Lung microvascular endothelial cell (primary cell): ENCODE measurements at regions not wholly inside any gene's neighbourhood (a gene's known extent, or its start where the extent isn't known, plus 50 kb on each side); places are given as distances from the start of the nearest gene placed in this dataset.

ENCODE experiments used
- DNase-seq, 2 donors: peaks; one replicate each; pipeline versions ENCODE4 v3.0.0 to v3.0.0-alpha.2; 2010; ENCODE audit warnings: low read depth in 2 of 2

- DNase-seq: no peak
Measured at GRCh38 chr11:134779179-134779578, 367.1 kb upstream of the B3GAT1 start.

- DNase-seq: no peak
Measured at GRCh38 chr11:134768463-134768862, 356.4 kb upstream of the B3GAT1 start.

GRCh38 chr11:134765565-134765964 is 353.5 kb upstream of the B3GAT1 start:
- no peak for DNase-seq

GRCh38 chr11:134764966-134765365 is 352.9 kb upstream of the B3GAT1 start:
- no peak for DNase-seq

GRCh38 chr11:134764367-134764766 is 352.3 kb upstream of the B3GAT1 start:
- DNase-seq: no peak

- DNase-seq: no peak
Measured at GRCh38 chr11:134763030-134763388, 351.0 kb upstream of the B3GAT1 start.

- no peak for DNase-seq
Measured at GRCh38 chr11:134762248-134763029, 350.4 kb upstream of the B3GAT1 start.

- DNase-seq: no peak
Measured at GRCh38 chr11:134761926-134762247, 349.8 kb upstream of the B3GAT1 start.

- no peak for DNase-seq
Measured at GRCh38 chr11:134761386-134761785, 349.3 kb upstream of the B3GAT1 start.

GRCh38 chr11:134760957-134761356 is 348.9 kb upstream of the B3GAT1 start:
- DNase-seq: no peak

- no peak for DNase-seq
Measured at GRCh38 chr11:134760299-134760698, 348.3 kb upstream of the B3GAT1 start.

GRCh38 chr11:134759855-134760254 is 347.8 kb upstream of the B3GAT1 start:
- no peak for DNase-seq

- DNase-seq: no peak
Measured at GRCh38 chr11:134759274-134759673, 347.2 kb upstream of the B3GAT1 start.

- no peak for DNase-seq
Measured at GRCh38 chr11:134758342-134758931, 346.4 kb upstream of the B3GAT1 start.

- no peak for DNase-seq
Measured at GRCh38 chr11:134757633-134758032, 345.6 kb upstream of the B3GAT1 start.

GRCh38 chr11:134756811-134757540 is 344.9 kb upstream of the B3GAT1 start:
- no peak for DNase-seq

- no peak for DNase-seq
Measured at GRCh38 chr11:134755535-134755934, 343.5 kb upstream of the B3GAT1 start.

GRCh38 chr11:134754521-134755198 is 342.6 kb upstream of the B3GAT1 start:
- DNase-seq: no peak

GRCh38 chr11:134753771-134754520 is 341.9 kb upstream of the B3GAT1 start:
- no peak for DNase-seq

- no peak for DNase-seq
Measured at GRCh38 chr11:134752964-134753770, 341.1 kb upstream of the B3GAT1 start.

- no peak for DNase-seq
Measured at GRCh38 chr11:134752526-134752925, 340.5 kb upstream of the B3GAT1 start.
